HUDEP-2 (cell line): ENCODE measurements at regions not wholly inside any gene's neighbourhood (a gene's known extent, or its start where the extent isn't known, plus 50 kb on each side); places are given as distances from the start of the nearest gene placed in this dataset.
"Not testable (repeated sequence)": the region's sequence is repeated elsewhere in the genome, so short reads cannot be mapped to it uniquely, and the experiment has no call there.

Experiments
- DNase-seq, 76 experiments: peaks; one replicate each; lab custom pipeline; 2025; ENCODE audit not compliant: unreplicated experiment in 76 of 76; lab: John Stamatoyannopoulos, UW

DNA sequence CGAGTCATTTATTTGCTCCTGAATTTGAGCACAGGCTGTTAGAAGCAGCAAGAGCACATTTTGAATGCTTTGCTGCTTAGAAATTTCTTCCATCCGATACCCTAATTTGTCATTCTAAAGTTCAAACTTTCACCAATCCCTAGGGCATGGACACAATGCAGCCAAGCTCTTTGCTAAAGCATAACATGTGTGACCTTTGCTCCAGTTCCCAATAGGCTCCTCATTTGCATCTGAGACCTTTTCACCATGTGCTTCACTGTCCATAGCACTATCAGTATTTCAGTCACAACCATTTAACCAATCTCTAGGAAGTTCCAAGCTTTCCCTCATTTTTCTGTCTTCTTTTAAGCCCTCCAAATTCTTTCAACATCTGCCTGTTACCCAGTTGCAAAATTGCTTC, 1333.1 kb downstream of the SI start:
- DNase-seq = no peak

DNA sequence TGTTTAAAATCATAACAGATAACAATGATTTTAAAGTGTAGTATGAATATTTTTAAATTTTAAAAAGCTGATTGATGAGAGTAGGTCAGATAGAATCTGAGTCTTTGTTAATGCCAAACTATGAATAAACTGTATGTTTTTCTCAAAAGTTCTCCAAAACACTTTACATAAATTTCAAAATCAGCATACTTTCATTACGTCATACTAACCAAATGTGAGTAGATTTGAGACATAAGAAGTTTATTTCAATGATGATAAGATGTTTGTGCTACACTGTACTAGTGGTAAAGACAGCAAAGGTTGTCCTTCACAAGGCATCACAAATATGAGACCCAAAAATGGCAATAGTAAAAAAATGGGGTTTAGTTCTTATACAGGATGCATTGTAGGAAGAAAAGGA, 1342.9 kb downstream of the SI start:
- no peak for DNase-seq

DNA sequence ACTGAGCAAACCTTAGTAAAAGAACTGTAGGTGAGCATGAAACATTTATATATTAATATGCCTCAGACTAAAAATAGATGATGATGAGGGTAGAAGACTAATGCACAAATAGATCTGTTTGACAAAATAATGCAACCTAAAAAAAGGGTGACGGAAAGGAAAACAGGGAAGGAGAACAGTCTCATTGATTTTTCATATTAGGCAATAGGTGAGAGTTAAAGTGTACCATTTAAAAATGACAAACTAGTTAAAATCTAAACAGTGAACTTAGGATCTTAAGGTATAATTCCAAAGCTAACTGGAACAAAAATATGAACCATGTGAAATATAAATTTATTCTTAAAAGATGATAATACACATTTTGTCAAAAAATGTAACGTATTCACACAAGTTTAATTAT, 1347.6 kb downstream of the SI start:
- no peak for DNase-seq

DNA sequence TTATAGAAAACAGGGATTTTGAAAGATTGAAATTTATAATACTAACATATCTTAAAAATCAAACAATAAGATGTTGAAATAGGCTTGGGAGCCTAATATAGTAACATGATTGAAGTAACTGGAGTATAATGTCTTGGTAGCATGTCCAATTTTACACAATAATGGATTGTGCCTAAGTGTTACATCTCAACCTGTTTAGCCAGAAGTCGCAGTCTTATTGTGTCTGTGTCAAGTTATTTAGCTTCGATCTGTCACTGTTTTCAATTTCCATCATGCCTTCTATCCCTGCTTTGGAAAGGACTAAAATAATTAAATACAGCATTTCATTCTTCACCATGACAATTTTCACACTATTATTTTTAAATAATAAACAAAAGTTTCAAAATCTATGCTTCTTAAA, 1352.2 kb downstream of the SI start:
- DNase-seq = no peak

DNA sequence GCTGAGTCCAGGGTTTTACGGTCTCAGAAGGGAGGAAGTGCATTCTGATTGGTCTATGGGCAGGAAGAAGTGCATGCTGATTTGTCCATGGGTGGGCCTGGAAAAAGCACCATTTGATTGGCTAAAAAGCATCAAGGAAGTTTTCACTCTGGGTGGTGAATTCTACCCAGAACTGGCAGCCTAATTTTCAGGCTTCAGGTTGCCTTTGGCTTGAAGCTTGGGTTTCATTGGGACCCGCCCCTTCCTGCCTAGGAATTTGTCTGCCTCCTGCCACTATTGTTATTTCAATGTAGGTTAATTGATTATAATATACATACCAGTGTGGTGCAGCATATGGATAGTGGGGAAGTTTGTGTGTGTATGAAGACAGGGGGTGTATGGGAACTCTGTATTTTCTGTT, 1355.9 kb downstream of the SI start:
- no peak for DNase-seq

DNA sequence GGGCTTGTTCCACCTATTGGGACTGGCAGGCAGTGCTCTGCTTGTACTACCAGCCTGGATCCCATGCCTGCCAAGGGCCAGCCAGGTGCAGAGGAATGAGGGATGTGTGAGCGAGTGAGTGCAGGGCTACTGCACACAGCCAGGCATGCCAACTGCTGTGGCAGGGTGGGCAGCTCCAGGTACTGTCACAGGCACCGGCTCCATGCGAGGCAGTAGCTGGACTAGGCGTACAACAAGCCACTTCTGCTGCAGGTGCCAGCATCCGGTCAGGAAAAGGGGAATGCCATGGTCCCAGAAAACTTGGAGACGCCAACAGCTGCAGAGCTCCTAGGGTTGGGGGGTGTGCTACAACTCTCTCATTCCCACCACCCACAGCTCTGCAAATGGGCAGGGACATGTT, 1356.7 kb downstream of the SI start:
- no peak for DNase-seq

DNA sequence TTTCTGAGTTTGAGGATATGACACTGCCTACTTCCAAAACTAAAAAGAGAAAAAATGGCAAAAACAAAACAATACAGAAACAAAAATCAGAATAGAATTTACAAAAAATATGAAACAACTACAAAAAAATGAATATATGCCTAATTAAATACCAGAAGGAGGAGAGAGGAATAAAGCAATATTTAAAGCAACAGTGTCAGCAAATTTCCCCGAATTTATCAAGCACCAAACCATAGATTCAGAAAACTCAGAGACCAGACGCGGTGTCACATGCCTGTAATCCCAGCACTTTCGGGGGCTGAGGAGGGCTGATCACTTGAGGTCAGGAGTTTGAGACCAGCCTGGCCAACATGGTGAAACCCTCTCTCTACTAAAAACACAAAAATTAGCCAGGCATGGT, 1360.9 kb downstream of the SI start:
- DNase-seq = no peak

DNA sequence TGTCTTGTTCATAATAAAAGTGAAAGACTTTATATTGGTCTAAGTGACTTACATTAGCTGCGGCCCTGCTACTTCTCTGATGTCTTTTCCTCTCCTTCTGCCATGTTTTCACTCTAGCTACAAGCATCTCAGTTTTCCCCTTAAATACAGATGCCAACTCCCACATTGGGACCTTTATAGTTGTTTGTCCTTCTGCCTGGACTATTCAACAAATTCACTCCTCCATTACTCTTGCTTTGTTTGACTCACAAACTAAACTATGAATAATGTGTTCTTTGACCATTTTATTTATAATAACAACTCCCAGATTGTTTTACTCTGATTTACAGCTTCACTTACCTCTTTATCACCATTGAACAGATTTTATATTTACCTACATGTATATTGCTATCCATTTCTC, 1369.9 kb downstream of the SI start:
- no peak for DNase-seq

DNA sequence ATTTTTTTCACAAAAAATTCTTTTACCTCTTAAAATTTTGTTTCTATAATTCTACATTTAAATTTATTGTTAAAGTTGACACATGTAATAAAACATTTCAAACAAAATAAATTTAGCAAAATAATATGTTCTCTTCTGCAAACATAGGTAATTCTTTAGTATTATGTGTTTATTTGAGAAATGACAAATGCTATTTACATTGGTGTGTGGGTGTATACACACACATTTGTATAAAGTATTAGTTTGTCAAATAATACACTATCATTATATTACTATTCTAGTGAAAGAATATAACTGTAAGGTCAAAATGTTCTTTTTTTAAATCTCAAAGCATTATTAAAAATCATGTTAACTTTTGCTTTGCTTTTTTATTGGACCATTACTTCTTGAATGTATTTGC, 1370.6 kb downstream of the SI start:
- no peak for DNase-seq

DNA sequence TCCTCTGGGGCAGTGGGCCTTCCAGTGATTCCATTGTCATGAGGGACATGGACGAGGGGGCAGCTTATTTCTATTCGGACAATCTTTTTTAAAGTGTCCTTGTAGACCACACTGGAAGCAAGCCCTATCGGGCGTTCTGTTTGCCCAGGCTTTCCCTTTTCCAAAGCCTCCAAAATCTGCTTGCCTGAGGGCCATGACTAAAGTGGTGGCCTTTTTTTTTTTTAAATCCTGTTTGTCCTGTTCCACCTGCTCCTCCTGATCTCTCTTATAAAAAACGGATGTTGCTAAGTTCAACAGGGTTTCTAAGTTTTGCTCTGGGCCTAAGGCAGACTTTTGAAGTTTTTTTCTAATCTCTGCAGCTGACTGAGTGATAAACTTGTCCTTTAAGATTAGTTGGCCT, 1380.1 kb downstream of the SI start:
- not testable (repeated sequence) for DNase-seq

DNA sequence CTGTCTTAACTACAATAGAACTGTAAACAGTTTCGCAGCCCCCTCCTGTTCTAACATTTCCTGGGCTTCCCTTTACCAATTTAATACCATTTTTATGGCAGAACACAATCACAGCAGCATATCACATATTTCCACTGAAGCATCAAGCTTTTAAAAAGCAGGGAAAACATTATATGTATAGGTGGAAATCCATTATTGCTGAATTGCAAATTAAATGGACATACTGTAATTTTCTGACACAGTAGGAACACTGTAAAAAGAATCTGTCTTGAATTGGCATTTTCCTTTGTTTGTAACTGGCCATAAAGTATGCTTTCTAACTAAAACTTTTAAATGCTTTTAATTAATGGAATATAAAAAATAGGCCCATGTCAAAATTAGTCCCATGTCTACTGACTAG, 1385.8 kb downstream of the SI start:
- DNase-seq = no peak

DNA sequence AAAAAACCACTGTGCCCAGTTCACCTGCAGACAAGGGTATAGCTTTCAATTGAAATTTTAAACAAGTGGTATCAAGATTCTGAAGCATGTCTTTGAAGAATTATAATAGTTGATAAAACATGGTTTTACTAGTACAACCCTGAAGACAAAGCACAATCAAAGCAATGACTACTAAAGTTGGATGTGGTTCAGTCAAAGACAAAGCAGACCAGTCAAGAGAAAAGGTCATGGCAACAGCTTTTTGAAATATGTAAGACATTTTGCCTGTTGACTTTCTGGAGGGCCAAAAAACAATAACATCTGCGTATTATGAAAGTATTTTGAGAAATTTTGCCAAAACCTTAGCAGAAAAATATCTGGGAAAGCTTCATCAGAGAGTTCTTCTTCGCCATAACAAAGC, 1393.6 kb downstream of the SI start:
- DNase-seq = no peak

DNA sequence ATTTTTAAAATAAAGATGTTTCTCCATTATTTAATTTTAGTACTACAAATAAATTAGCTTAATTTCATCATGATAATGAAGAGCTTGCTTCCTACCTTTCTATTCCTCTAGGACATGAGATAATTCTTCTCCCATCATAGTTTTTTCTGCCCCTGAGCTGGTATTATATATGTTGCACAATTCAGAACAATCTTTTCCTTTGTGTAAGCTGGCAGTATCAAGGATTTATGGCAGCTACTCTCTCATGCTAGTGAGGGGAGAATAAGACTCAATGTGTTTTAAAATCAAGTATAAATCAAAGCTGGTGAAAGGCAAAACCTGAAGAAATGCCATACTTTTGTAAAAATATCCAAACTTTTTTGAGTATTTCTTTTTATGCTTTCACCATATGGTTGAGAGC, 1405.3 kb downstream of the SI start:
- no peak for DNase-seq

DNA sequence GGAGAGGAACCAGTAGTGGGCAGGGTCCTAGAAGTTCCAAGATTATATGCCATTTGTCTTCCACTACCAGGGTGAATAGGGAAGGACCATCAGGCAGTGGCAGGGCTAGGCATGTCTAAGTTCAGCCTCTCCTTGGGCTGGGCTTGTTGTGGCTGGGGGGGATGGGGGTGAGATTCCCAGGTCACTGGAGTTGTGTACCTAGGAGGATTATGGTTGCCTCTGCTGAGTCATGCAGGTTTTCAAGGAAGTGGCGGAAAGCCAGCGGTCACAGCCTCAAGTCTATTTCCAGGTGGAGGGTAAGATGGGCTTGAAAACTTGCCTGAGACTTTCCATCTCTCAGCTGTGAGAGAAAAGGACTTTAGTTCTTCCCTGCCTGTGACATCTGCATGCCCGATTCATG, 1407.1 kb downstream of the SI start:
- DNase-seq = no peak

DNA sequence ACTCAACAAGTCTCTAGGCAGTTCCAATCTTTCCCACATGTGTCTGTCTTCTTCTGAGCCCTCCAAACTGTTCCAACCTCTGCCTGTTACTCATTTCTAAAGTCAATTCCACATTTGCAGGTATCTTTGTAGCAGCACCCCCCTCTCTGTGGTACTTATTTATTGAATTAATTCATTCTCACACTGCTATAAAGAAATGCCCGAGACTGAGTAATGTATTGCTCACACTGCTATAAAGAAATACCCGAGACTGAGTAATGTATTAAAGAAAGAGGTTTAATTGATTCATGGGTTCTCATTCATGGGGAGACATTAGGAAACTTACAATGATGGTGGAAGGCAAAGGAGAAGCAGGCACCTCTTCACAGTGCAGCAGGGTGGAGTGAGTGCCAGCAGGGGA, 1413.8 kb downstream of the SI start:
- DNase-seq = no peak

DNA sequence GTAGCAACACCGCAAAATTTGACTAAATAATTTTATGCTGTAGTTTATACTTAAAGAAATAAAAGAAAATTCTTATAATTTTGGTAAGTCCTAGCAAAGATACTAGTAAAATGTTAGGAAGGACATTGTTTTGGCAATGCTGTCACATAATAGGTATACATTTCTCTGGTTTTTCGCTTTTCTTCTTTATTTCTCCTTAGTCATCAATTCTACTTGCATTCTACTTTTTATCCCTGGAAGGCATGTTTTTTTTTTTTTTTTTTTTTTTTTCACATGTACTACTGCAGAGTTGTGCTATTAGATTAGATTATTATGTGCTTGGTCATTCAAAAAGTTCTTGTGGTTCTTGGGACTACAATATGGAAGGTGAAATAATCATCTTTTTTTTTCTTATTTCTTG, 1421.2 kb downstream of the SI start:
- no peak for DNase-seq

DNA sequence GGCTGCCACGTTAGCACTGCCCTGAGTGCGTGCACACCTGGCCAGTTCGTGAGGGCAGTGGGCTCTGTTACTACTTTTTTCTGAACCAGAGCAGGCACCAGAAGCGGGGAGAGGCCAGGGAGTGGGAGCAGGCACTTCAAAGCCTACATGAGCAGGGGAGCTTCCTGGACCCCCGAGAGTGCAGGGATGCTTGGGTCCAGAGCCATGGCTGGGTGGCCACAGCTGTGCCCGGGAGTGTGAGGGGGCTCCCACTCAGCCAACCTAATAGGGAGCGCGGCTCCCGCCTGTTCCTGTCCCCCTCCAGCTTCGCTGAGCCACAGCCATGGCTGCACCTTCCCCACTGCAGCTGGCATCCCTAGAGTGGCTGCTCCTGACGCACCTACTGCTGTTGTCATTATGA, 1423.3 kb downstream of the SI start:
- no peak for DNase-seq

DNA sequence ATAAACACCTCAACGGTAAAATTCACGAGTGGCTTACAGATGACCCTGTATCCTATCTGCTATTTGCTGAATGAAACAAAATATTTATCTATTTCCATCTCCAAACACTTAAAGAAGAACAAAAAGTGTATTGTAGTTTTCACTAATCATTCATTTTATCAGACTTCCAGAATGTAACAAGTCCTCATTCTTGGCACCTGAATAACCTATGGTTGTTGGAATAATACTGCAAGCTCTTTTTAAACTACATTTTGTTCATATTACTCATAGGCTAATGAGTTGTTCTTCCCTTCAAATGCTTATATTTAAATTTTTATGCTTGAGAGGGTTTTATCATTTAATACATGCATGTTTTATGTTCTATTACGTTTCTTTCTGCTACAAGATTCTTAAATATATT, 1434.1 kb downstream of the SI start:
- no peak for DNase-seq

DNA sequence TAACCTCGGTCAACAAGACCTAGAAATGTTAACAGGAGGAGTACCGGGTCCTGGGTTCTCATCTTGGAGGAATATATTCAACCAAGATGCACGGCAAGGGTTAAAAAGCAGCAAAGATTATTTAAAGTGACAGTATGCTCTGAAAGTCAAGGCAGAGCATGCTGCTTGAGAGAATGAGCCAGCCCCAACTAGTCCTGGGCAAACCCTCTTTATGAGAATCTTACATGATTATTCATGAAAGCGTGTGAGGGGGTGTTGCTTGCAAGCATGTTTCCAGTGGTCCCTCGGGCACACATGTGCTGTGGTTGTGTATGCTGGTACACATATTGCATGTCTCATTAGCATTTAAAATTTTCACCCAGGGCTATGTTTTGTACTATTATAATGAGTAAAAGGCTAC, 1445.6 kb downstream of the SI start:
- DNase-seq = no peak

DNA sequence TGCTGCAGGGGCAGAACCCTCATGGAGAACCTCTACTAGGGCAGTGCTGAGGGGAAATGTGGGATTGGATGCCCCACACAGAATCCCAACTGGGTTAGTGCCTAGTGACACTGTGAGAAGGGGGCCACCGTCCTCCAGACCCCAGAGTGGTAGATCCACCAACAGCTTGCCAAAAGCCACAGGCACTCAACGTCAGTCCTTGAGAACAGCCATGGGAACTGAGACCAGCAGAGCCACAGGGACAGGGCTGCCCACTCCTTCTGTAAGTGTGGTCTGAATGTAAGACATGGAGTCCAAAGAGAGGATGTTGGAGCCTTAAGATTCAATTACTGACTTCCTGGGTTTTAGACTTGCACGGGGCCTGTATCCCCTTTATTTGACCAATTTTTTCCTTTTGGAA, 1451.5 kb downstream of the SI start:
- DNase-seq = no peak

DNA sequence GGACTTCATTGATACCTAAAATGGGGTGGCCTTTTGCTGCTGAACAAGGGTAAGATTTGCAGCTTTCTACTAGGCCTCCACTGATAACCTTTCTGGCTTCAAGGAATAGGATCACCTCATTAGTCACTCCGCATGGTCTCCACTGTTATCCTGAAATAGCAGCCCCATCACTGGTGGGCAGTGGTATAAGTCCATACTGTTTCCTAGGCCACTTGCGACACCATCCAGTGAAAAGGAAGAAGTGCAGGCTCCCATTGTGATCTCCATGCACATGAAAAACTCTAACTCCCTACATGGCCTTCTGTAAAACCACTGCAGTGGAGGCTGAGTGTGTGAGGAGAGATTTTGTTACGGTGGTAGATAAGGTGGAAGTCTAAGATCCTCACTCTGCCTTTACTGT, 1455.9 kb downstream of the SI start:
- no peak for DNase-seq

DNA sequence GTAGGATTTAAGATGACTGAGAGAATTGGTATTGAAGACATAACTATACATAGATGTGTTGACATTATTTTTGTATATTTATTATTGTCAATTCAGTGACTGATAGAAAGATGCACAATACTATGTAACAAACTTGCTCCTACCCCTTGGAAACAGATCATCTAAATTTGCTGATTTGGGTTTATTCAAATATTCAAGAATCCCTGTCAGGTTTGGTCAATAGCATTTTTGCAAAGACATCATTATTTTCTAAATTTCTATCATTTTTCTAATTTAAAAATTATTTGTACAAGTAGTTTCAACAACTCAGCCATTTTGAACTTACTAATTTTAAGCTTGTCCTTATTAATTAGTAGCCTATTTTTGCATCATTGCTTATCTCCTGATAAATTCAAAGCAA, 1463.4 kb downstream of the SI start:
- no peak for DNase-seq

DNA sequence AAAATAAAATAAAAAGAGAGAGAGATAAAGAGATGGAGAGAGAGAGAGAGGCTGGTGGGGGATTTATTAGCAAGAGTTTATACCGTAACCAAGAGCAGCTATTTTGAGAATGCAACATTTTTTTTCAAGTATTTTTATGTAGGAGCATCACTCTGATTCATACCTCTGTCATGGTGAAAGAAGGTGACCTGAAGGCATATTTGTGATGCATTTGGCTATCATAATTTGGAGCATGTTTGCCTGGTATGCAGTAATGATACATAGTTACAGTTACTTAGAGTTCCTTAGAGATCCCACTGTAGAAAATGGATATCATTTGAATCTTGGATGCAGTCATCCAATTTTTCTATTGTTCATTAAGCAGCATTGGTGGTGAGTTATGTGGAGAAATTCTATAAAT, 1472.4 kb downstream of the SI start:
- no peak for DNase-seq

DNA sequence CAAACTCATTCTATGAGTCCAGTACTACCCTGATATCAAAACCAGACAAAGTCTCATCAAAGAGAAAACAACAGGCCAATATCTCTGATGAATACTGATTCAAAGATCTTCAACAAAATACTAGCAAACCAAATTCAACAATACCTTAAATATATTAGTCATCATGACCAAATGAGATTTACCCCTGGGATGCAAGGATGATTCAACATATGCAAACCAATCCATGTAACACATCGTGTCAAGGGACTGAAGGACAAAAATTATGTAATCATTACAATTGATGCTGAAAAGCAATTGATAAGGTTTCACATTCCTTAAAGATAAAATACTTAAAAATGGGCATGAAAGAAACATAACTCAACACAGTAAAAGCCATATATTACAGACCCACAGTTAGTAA, 1476.9 kb downstream of the SI start:
- DNase-seq = no peak
